Activated T-cell treated with anti-CD3 and anti-CD28 coated beads, Interleukin-2, amount 50 U/mL, for 72 hours (primary cell): ENCODE measurements at regions not wholly inside any gene's neighbourhood (a gene's known extent, or its start where the extent isn't known, plus 50 kb on each side); places are given as distances from the start of the nearest gene placed in this dataset.

ENCODE experiments used
- ATAC-seq, 2 donors: fragments of 150-1000 bp; cut with Tn5 transposase; replicated peaks in 1 of 2; 2 replicates each; pipeline ENCODE4 v1.10.0; 2021; ENCODE audit warnings: moderate library complexity in 2 of 2, mild to moderate bottlenecking in 1 of 2
- DNase-seq, 2 donors: peaks; one replicate each; pipeline ENCODE4 v3.0.0; 2021 to 2022; ENCODE audit warnings: mixed read lengths in 1 of 2
- H3K27ac Mint-ChIP-seq: one replicate; pipeline ENCODE4 v1.8.0; 2022; ENCODE audit warnings: mild to moderate bottlenecking, moderate library complexity, mixed read lengths
- H3K27me3 Mint-ChIP-seq: one replicate; pipeline ENCODE4 v1.8.0; 2022; ENCODE audit warnings: low read depth, mixed read lengths
- H3K36me3 Mint-ChIP-seq, 2 donors: one replicate each; pipeline ENCODE4 v1.8.0; 2022; ENCODE audit warnings: mixed read lengths in 2 of 2, mild to moderate bottlenecking in 1 of 2; ENCODE audit not compliant: insufficient read depth in 2 of 2
- H3K4me1 Mint-ChIP-seq: one replicate; pipeline ENCODE4 v1.8.0; 2022; ENCODE audit warnings: low read depth, mixed read lengths
- H3K4me3 Mint-ChIP-seq, 2 donors: one replicate each; pipeline ENCODE4 v1.8.0; 2022; ENCODE audit warnings: mild to moderate bottlenecking in 2 of 2, mixed read lengths in 2 of 2, moderate library complexity in 2 of 2
- H3K9me3 Mint-ChIP-seq, 2 donors: one replicate each; pipeline ENCODE4 v1.8.0; 2022; ENCODE audit warnings: mixed read lengths in 2 of 2

- no peaks in the 10 kb centered on the region for H3K4me1 Mint-ChIP-seq
- H3K9me3 Mint-ChIP-seq = peaks cover 0 to 1% of the 10 kb centered on the region in 2 donors
- no peaks in the 10 kb centered on the region for H3K36me3 Mint-ChIP-seq
- no peak overlapping the region for H3K27ac Mint-ChIP-seq
- no peaks in the 10 kb centered on the region for H3K27me3 Mint-ChIP-seq
- no peak overlapping the region for H3K4me3 Mint-ChIP-seq
- DNase-seq (no peak), ATAC-seq (no peak)
Measured at GRCh38 chr11:131207901-131208300, 162.5 kb upstream of the NTM start.

GRCh38 chr11:131217313-131218310 is 152.8 kb upstream of the NTM start:
- DNase-seq (no peak), ATAC-seq (no peak)
- Mint-ChIP-seq H3K36me3 (no peaks in the 10 kb centered on the region), H3K4me1 (no peaks in the 10 kb centered on the region), H3K4me3 (no peak overlapping the region), H3K27ac (no peak overlapping the region), H3K27me3 (no peaks in the 10 kb centered on the region), H3K9me3 (peaks cover 5 to 8% of the 10 kb centered on the region in 2 donors)

DNA sequence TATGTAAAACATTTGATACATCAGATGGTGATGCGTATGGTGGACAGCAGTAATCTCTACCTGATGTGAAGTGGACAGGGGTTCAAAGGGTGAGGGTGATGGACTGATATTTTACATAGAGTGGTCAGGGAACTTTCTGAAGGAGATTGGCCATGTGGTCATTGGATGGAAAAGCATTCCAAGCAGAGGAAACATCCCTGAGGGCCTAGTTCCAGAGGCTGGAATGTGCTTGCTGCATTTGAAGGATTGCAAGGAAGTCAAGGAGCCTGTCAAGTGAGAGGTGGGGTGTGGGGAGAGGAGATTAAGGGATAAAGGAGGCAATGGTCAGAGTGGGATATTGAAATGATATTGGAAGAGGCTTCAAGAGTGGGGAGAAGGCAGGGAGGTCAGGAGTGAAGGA is 151.9 kb upstream of the NTM start:
- Mint-ChIP-seq H3K4me1 (no peaks in the 10 kb centered on the region), H3K4me3 (no peak overlapping the region), H3K9me3 (peaks cover 5 to 8% of the 10 kb centered on the region in 2 donors), H3K27ac (no peak overlapping the region), H3K27me3 (no peaks in the 10 kb centered on the region), H3K36me3 (no peaks in the 10 kb centered on the region)
- no peak for DNase-seq
- no peak for ATAC-seq

DNA sequence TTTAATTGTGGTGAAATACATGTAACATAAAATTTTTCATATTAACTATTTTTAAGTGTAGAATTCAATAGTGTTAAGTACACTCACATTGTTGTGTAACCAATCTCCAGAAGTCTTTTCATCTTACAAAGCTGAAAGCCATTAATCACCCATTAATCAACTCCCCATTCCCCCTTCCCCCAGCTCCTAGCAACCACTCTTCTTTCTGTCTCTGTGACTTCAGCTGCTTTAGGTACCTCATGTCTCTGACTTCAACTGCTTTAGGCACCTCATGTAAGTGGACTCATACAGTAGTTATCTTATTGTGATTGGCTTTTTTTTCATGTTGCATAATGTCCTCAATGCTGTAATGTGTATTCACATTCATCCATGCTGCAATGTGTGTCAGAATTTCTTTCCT is 150.8 kb upstream of the NTM start:
- Mint-ChIP-seq H3K9me3 (peaks cover 6% of the 10 kb centered on the region in 2 donors), H3K36me3 (peaks cover 0 to under 1% of the 10 kb centered on the region in 2 donors), H3K27ac (no peak overlapping the region), H3K4me1 (no peaks in the 10 kb centered on the region), H3K27me3 (no peaks in the 10 kb centered on the region), H3K4me3 (no peak overlapping the region)
- DNase-seq (no peak), ATAC-seq (no peak)

DNA sequence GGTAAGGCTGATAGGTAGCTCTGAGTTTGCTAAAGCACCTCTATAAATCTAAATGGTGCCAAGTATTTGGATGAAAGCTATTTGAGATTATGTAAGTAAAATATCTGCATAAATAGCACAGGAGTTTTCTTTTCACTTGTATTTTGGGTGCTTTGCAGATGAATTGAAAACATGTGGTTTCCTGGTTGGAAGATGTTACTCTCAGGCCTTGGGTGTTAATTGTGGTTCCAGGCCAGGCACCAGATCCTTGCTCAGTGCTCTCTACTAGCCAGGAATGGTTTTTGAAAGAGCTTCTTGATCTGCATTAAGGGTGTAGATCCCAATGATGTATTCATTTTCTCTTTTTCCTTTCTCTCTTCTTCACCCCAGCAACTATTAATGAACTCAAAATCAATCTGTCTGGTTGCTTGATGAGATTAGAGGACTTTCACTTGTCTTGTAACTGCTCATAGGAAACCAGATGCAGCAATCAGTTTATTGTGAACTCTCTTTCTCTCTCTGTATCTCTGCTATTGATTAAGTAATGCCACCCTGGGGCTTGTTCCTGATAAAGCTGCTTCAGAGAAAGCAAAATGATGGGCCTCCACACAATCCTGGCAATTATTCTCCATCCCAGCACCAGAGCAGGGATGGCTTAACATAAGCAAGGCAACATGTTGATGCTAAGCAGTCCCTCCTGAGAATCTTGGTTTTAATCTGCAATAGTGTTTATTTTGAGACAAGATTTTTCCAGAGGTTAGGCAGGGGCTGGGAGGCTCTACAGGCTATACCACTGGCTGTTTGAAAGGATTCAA is 147.0 kb upstream of the NTM start:
- no peak overlapping the region for H3K27ac Mint-ChIP-seq

GRCh38 chr11:131228378-131228777 is 142.0 kb upstream of the NTM start:
- no peak for ATAC-seq
- H3K9me3 Mint-ChIP-seq = peaks cover 0 to 4% of the 10 kb centered on the region in 2 donors

More for the DNA sequence above, 147.0 kb upstream of the NTM start:
- peaks cover 6 to 7% of the 10 kb centered on the region in 2 donors for H3K9me3 Mint-ChIP-seq
- H3K27me3 Mint-ChIP-seq = no peaks in the 10 kb centered on the region
- no peak overlapping the region for H3K4me3 Mint-ChIP-seq
- H3K36me3 Mint-ChIP-seq = peaks cover 0 to 2% of the 10 kb centered on the region in 2 donors
- ATAC-seq (no peak), DNase-seq (no peak)
- H3K4me1 Mint-ChIP-seq = no peaks in the 10 kb centered on the region

DNA sequence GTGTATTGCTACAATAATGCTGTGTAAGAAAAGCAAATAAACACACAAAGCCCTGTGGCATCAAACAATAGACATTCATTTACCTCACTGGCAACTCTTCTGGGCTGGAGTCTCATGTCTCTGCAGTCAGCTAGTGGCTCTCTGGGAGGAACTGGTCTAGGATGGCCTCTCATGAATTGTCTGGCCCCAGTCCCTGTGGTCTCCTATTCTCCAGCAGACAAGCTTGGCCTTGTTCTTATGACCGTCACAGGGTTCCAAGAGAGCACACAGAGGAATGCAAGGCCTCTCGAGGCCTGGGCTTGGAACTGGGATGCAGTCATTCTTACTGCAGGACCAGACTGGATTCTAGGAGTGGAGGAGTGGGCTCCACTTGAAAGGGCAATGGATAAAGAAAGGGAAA is 141.2 kb upstream of the NTM start:
- DNase-seq (no peak), ATAC-seq (no peak)
- Mint-ChIP-seq H3K4me3 (no peak overlapping the region), H3K36me3 (peaks cover 0 to 2% of the 10 kb centered on the region in 2 donors), H3K4me1 (no peaks in the 10 kb centered on the region), H3K27me3 (no peaks in the 10 kb centered on the region), H3K9me3 (peaks cover 0 to 4% of the 10 kb centered on the region in 2 donors), H3K27ac (no peak overlapping the region)

More at GRCh38 chr11:131228378-131228777, 142.0 kb upstream of the NTM start:
- no peak for DNase-seq
- Mint-ChIP-seq H3K4me3 (no peak overlapping the region), H3K27ac (no peak overlapping the region), H3K27me3 (no peaks in the 10 kb centered on the region), H3K4me1 (no peaks in the 10 kb centered on the region), H3K36me3 (peaks cover 0 to 2% of the 10 kb centered on the region in 2 donors)

DNA sequence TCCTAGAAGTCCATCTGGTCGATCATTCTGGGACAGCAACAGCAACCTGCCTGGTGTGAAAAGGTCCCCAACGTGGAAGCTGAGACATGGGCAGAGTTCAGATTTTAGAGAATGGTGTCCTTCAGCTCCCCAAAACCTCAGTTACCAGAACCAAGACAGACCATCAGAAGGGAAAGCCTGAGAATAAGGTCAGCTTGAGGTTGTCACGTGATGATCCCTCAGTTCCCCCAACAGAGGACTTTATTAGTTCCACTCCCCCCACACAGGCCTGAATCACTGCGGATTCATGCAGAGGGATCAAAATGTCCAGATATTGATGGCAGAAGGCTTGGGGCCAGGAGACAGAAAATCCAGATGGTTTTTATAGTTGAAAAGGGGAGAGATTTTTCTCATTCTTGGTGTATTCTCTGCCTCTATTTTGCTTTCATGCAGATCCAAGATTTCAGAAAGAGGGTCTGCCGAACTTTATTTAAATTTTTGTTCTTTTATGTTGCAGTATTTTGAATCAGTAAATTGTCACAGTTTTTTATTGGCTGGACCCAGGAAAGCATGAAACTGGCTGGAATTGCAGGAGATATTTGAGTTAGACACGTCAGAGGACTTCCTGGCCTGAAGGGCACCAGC is 139.0 kb upstream of the NTM start:
- Mint-ChIP-seq H3K36me3 (no peaks in the 10 kb centered on the region), H3K4me1 (no peaks in the 10 kb centered on the region)
- ATAC-seq = no peak

DNA sequence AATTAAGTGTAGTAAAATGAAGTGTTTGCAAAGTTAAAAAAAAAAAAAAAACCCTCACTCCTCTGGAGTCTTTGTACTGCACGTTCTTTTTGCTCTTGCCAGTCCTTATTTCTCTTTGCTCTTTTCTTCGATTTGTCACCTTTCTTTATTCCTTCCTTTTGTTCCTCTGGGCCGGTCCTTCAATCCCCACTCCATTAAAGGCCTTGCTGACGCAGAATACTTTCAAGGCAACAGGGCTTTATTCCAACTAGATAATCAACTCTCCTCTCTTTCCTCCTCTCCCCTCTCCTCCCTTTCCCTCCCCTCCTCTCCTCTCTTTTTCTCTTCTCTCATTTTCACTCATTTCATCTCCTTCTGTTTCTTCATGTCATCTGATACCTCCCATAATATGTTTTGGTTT is 138.2 kb upstream of the NTM start:
- no peaks in the 10 kb centered on the region for H3K27me3 Mint-ChIP-seq
- H3K36me3 Mint-ChIP-seq = no peaks in the 10 kb centered on the region
- peaks cover 0 to 2% of the 10 kb centered on the region in 2 donors for H3K9me3 Mint-ChIP-seq
- DNase-seq (no peak), ATAC-seq (no peak)
- H3K27ac Mint-ChIP-seq = no peak overlapping the region
- no peaks in the 10 kb centered on the region for H3K4me1 Mint-ChIP-seq
- no peak overlapping the region for H3K4me3 Mint-ChIP-seq

More for the DNA sequence above, 139.0 kb upstream of the NTM start:
- no peak overlapping the region for H3K4me3 Mint-ChIP-seq
- H3K27me3 Mint-ChIP-seq = no peaks in the 10 kb centered on the region
- H3K9me3 Mint-ChIP-seq = peaks cover 0 to 2% of the 10 kb centered on the region in 2 donors
- no peak overlapping the region for H3K27ac Mint-ChIP-seq
- no peak for DNase-seq

GRCh38 chr11:131234221-131234620 is 136.2 kb upstream of the NTM start:
- H3K36me3 Mint-ChIP-seq = no peaks in the 10 kb centered on the region
- no peaks in the 10 kb centered on the region for H3K4me1 Mint-ChIP-seq
- no peak overlapping the region for H3K4me3 Mint-ChIP-seq
- no peak for ATAC-seq
- peaks cover 0 to 2% of the 10 kb centered on the region in 2 donors for H3K9me3 Mint-ChIP-seq
- no peaks in the 10 kb centered on the region for H3K27me3 Mint-ChIP-seq
- H3K27ac Mint-ChIP-seq = no peak overlapping the region
- no peak for DNase-seq

DNA sequence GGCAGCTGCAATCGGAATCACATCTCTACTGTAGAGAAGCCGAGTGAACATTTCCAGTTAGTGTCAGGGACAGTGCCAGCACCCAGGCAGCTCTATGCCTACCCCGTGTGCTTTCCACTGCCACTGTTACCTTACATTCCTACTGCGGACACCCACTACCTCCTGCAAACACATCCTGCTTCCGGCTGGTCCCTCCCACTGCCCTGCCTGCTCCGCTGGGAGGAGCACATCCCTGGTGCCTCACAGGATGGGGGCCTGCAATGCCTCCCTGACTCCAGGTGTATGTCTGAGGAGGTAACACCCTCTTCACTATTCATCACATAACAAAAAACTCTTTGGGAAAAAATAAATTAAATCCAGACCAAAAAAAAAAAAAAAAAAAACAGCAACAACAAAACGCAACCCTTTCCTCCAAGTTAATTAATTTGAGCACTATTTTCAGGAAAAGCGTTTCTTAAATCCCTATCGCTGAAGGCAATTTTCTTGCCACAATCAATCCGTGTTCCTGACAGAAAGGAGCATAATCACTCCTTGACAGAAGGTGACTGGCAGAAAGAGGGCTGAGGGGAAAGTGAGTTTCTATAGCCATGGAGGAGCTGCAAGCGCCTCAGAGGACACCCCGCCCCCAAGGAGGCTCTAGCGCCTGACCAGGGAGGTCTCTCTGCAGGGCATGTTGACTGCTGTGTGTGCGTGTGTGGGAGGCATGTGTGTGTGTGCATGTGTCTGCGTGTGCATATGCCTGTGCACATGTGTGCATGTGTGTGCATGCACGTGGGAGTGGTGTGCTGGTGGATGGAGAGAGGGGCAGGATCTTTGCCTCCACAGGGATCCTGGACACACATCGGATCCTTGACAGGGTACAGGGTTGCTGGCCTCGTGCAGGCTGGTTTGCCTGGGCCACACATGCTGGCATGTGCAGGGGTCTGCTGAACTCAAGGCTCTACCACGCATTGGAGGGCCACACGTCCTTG is 134.8 kb upstream of the NTM start:
- Mint-ChIP-seq H3K36me3 (no peaks in the 10 kb centered on the region), H3K4me3 (no peak overlapping the region), H3K27me3 (no peaks in the 10 kb centered on the region), H3K27ac (no peak overlapping the region), H3K4me1 (no peaks in the 10 kb centered on the region), H3K9me3 (peaks cover 0 to 2% of the 10 kb centered on the region in 2 donors)
- ATAC-seq (no peak), DNase-seq (no peak)

- Mint-ChIP-seq H3K36me3 (no peaks in the 10 kb centered on the region), H3K4me1 (no peaks in the 10 kb centered on the region), H3K9me3 (peaks cover 3 to 5% of the 10 kb centered on the region in 2 donors), H3K4me3 (no peak overlapping the region), H3K27ac (no peak overlapping the region), H3K27me3 (peaks cover 3% of the 10 kb centered on the region)
- DNase-seq (no peak), ATAC-seq (no peak)
Measured at GRCh38 chr11:131240421-131240820, 130.0 kb upstream of the NTM start.
